Lung (tissue), 11 donors: ENCODE measurements at regions not wholly inside any gene's neighbourhood (a gene's known extent, or its start where the extent isn't known, plus 50 kb on each side); places are given as distances from the start of the nearest gene placed in this dataset.
"Not testable (repeated sequence)": the region's sequence is repeated elsewhere in the genome, so short reads cannot be mapped to it uniquely, and the experiment has no call there.

Experiments
- ATAC-seq: fragments of 200-7000 bp; cut with Tn5 transposase; one replicate; pipeline ENCODE4 v1.9.1; 2020; ENCODE audit warnings: moderate number of reproducible peaks; ENCODE audit not compliant: insufficient read depth, low FRiP score
- DNase-seq, 3 donors: peaks; one replicate each; pipeline ENCODE4 v3.0.0-alpha.2; 2013 to 2017
- H3K27ac ChIP-seq, 2 donors: one replicate each; pipeline ENCODE4 v1.5.1; 2013; ENCODE audit warnings: mild to moderate bottlenecking in 2 of 2, moderate library complexity in 2 of 2, control low read depth in 1 of 2, inconsistent platforms in 1 of 2, low read depth in 1 of 2, low read length in 1 of 2
- H3K27me3 ChIP-seq, 3 donors: one replicate each; pipeline ENCODE4 v1.5.1; 2013; ENCODE audit warnings: low read length in 2 of 3; ENCODE audit not compliant: control insufficient read depth in 3 of 3, insufficient read depth in 3 of 3
- H3K36me3 ChIP-seq, 4 donors: one replicate each; pipeline ENCODE4 v1.5.1; 2013; ENCODE audit warnings: low read length in 4 of 4, mild to moderate bottlenecking in 1 of 4, moderate library complexity in 1 of 4; ENCODE audit not compliant: control insufficient read depth in 4 of 4, insufficient read depth in 4 of 4
- H3K4me1 ChIP-seq, 5 donors: one replicate each; pipeline ENCODE4 v1.5.1; 2013; ENCODE audit warnings: low read length in 5 of 5, mild to moderate bottlenecking in 2 of 5, moderate library complexity in 1 of 5; ENCODE audit not compliant: control insufficient read depth in 5 of 5, insufficient read depth in 5 of 5
- H3K4me3 ChIP-seq: one replicate; pipeline ENCODE4 v1.5.1; 2013; ENCODE audit warnings: mild to moderate bottlenecking, control low read depth, moderate library complexity
- H3K9ac ChIP-seq, 2 donors: one replicate each; pipeline ENCODE4 v1.5.1; 2013; ENCODE audit warnings: low read length in 2 of 2, control low read depth in 1 of 2; ENCODE audit not compliant: insufficient read depth in 1 of 2
- H3K9me3 ChIP-seq, 4 donors: one replicate each; pipeline ENCODE4 v1.5.1; 2013; ENCODE audit warnings: low read length in 3 of 4, mild to moderate bottlenecking in 1 of 4, moderate library complexity in 1 of 4; ENCODE audit not compliant: control insufficient read depth in 4 of 4, insufficient read depth in 3 of 4
- CTCF ChIP-seq: IDR thresholded peaks from 2 replicates; pipeline ENCODE4 v1.5.1; 2012; ENCODE audit warnings: mild to moderate bottlenecking; ENCODE audit errors: control extremely low read depth, extremely low read depth
- WGBS, 2 donors: extraction: QIAGEN DNeasy Blood & Tissue Kit; methylation state at CpG; one replicate each; pipeline ENCODE4 v1.1.7; 2013; 5-methylcytosine and 5-hydroxymethylcytosine counted together
- donor health status: control.
- donor health status: control.
- donor health status: Bipolar disorder and iron deficiency.
- donor health status: healthy.
- donor health status: DM: yes; HTN: yes; CAD: no.

GRCh38 chr6:121791396-121792315 lies 356.2 kb downstream of the GJA1 start:
- 78 to 83% methylated on average over 6 of the region's 6 CpGs for WGBS, 2 donors
- Histone ChIP-seq H3K4me1 (no peaks in the 10 kb centered on the region), H3K27me3 (no peaks in the 10 kb centered on the region), H3K27ac (no peak overlapping the region), H3K9me3 (no peaks in the 10 kb centered on the region), H3K9ac (no peak overlapping the region), H3K4me3 (no peak overlapping the region), H3K36me3 (no peaks in the 10 kb centered on the region)
- no peak for TF ChIP-seq CTCF
- DNase-seq (no peak), ATAC-seq (no peak)

- no peaks in the 10 kb centered on the region for H3K27me3 ChIP-seq
- WGBS, 2 donors, result 82 to 84% methylated on average over 2 of the region's 2 CpGs
- ATAC-seq (no peak), DNase-seq (no peak)
- no peak overlapping the region for H3K4me3 ChIP-seq
- no peak overlapping the region for H3K27ac ChIP-seq
- TF ChIP-seq CTCF, result no peak
- no peaks in the 10 kb centered on the region for H3K36me3 ChIP-seq
- H3K9ac ChIP-seq, result no peak overlapping the region
- H3K9me3 ChIP-seq, result peaks cover 0 to 2% (median 0%) of the 10 kb centered on the region in 4 donors
- no peaks in the 10 kb centered on the region for H3K4me1 ChIP-seq
These were observed 359.2 kb downstream of the GJA1 start for GRCh38 chr6:121794630-121795029.

- DNase-seq, H3K27me3 ChIP-seq, H3K9me3 ChIP-seq, H3K4me1 ChIP-seq, H3K9ac ChIP-seq, H3K4me3 ChIP-seq, H3K27ac ChIP-seq, H3K36me3 ChIP-seq, ATAC-seq: not testable (repeated sequence)
- 93 to 94% methylated on average over 6 of the region's 6 CpGs for WGBS, 2 donors
These were observed 362.2 kb downstream of the GJA1 start for GRCh38 chr6:121797598-121797997.

GRCh38 chr6:121798126-121798525 lies 362.7 kb downstream of the GJA1 start:
- not testable (repeated sequence) for H3K36me3 ChIP-seq, ATAC-seq, H3K27ac ChIP-seq, H3K9ac ChIP-seq, H3K4me3 ChIP-seq, DNase-seq, H3K4me1 ChIP-seq, H3K9me3 ChIP-seq, H3K27me3 ChIP-seq
- 89 to 90% methylated on average over 1 of the region's 1 CpG for WGBS, 2 donors
